HuH-7.5 (cell line): ENCODE measurements at regions not wholly inside any gene's neighbourhood (a gene's known extent, or its start where the extent isn't known, plus 50 kb on each side); places are given as distances from the start of the nearest gene placed in this dataset.

Experiments used
- DNase-seq: peaks from one replicate; pipeline ENCODE4 v3.0.0; 2011; ENCODE audit warnings: low spot score

DNA sequence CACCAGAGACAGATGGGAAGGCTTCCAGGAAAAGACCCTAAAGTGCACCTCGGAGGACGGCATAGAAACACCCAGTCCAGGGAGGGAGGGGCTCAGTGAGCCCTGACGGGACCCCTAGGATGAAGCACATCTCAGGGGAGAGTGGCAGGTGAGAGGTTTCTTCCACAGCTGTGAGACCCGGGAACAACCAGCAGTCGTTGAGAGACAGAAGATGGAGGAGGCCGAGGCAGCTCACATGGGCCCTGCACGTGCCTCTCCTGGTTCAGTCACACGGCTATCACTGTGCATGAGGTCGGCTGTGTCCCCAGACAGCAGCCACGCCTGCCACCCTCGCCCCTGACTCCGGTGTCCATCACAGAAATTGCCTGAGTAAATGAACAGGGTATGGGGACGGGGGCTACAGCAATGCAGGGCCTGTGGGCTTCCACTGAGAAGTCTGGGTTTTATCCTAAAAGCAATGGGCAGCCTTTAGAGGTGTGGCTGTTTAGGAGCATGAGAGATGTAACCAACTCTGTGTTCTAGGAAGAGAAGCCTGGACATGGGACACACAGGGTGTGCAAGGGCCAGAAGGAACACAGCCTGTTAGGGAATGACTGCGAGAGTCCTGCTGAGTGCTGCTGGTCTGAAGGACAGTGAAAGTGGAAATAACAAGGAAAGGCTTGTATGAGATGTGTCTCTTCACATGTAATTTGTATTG is 102.0 kb downstream of the TMEM18 start:
- DNase-seq: no peak

- no peak for DNase-seq
These were observed 103.3 kb downstream of the TMEM18 start for GRCh38 chr2:573805-574392.

DNA sequence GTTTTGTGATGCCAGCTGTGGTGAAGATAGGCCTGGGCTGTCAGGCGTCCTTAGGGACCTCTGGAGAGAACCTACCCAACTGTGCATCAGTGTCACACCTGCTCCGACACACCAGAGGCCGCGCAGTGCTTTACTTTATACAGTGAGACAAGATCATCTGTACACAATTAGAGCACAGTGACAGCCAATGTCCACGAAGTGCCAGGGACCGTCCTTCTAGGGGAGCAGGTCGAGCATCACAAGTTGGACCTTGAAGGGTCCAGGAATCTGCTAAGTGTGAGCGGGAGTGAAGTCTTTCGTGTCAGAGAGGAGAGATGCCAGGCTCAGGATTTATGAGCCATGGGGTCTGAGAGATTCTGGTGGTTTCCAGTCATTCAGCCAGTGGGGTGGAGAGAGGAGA is 104.2 kb downstream of the TMEM18 start:
- no peak for DNase-seq

DNA sequence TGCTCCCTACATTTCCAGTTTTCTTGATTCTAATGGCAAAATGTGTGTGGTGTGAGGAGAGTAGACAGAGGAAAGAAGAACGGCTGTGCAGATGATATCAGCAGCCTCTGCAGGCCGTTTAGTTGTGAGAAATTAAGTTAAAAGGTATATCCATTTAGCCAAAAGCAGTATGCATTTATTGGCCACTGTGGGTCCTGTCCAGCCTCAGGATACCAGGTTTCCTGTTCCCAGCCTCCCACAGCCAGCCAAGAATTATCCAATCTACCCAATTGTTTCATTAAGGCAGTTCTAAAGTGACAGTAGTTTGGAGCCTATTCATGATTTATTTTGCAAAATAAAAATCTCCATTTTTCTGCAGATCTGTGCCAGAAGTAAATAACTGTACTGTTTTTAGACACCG is 107.5 kb downstream of the TMEM18 start:
- DNase-seq: no peak

GRCh38 chr2:568639-569235 is 108.5 kb downstream of the TMEM18 start:
- no peak for DNase-seq

- DNase-seq: no peak
These were observed 109.2 kb downstream of the TMEM18 start for GRCh38 chr2:567865-568638.

DNA sequence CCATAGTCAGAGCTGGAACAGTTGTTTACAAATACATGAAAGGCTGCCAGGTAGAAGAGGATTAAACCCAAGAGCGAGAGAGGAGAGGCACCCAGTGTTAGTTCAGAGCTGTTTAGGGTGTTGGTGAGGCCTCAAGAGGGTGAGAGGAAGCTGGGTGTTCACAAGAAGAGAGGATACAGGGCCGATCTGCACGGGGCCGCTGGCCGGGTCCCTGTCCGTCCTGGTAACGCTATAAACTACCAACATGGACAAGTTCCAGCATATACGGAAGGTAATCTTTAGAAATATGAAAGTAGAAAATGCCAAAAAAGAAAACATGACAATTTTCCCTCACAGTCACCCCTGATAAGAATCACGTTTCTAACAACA is 109.7 kb downstream of the TMEM18 start:
- no peak for DNase-seq

DNA sequence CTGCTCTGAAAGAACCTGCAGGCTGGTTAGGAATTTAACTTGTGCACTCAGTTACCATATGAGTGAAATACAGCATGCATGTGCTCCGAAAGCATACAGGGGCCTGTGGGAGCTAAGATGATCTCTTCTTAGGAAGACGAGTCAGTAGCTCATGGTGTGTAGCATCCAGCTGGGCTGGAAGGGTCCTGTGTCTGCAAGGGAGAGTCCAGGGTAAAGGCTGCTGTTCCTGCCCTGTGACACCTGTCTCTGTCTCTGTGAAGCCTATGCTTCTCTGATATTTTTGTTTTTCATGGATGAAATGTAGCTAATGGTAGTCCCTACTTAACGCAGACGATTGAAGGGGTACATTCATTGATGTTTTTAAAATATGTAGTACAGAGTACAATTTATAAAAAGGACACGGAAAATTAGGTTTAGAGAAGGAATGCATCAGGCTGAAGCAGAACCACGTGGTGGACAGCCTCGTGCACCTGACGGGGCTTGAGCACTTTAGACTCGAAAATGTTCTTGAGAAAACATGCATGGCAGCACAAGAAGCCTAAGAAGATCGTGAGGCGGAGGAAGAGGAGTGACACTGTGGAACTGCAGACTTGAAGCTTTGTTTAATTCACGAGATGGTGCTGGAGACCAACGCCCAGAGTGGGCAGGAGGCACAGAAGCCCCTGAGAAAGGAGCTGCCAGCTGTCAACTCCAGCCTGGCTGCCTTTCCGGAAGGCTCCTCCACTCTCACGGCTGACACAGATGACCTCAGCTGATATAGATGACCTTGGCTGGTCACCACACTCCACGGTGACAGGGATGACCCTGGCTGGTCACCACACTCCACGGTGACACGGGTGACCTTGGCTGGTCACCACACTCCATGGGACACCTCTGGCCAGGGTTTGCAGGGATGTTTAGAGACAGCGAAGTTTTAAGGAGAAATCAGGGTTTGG is 110.6 kb downstream of the TMEM18 start:
- DNase-seq: no peak

- DNase-seq: no peak
These were observed 112.6 kb downstream of the TMEM18 start for GRCh38 chr2:564471-565181.

DNA sequence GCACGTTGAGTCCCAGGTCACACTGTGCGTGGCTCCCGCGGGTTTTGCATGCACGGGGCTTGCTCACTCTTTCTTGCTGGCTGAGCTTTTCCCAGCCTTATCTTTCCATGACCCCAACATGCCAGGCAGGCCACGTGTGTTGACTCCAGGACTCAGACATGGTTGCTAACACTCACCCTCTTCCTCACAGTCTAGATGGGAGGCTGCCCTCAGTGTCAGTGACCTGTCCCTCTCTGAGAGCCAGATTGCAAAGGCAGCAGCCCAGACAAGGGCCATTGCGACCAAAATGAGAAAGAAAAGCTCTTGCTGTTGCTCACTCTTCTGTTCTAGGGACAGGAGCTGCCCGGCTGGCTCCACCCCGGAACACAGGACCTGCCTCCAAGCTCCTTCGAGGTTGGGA is 113.7 kb downstream of the TMEM18 start:
- DNase-seq: no peak

DNA sequence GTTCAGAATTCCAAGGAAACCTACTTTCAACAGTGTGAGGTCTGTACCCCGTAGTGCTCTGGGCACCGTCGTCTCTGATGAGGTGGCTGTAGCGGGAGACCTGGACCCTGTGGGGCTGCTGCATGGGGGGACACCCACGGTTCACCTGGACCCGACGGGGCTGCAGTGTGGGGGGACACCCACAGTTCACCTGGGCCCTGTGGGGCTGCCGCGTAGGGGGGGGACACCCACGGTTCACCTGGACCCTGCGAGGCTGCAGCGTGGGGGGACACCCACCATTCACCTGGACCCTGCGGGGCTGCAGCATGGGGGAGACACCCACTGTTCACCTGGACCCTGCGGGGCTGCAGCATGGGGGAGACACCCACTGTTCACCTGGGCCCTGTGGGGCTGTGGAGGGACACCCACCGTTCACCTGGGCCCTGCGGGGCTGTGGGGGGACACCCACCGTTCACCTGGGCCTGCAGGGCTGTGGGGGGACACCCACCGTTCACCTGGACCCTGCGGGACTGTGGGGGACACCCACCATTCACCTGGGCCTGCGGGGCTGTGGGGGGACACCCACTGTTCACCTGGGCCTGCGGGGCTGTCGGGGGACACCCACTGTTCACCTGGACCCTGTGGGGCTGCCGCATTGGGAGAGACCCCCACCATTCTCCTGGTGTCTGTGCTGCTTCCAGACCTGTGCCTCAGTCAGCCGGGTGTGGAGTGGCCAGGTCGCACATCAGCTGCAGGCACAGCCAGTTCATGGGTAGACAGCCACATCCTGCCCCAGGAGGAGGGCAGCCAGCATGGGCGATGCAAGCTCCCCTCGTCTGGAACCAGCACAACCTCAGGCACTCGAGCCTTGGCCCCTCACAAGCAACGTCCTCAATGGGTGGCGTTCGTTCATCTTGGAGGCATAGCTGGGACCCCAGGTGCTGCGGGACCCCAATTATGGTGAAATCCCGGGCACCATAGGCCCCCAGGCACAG is 114.5 kb downstream of the TMEM18 start:
- no peak for DNase-seq

- DNase-seq: no peak
These were observed 118.3 kb downstream of the TMEM18 start for GRCh38 chr2:558879-559278.

GRCh38 chr2:558302-558642 is 118.9 kb downstream of the TMEM18 start:
- no peak for DNase-seq

GRCh38 chr2:557635-558301 is 119.4 kb downstream of the TMEM18 start:
- no peak for DNase-seq

GRCh38 chr2:556485-556884 is 120.7 kb downstream of the TMEM18 start:
- DNase-seq: no peak

- DNase-seq: no peak
These were observed 121.9 kb downstream of the TMEM18 start for GRCh38 chr2:555164-555922.

GRCh38 chr2:554444-554843 is 122.8 kb downstream of the TMEM18 start:
- no peak for DNase-seq

DNA sequence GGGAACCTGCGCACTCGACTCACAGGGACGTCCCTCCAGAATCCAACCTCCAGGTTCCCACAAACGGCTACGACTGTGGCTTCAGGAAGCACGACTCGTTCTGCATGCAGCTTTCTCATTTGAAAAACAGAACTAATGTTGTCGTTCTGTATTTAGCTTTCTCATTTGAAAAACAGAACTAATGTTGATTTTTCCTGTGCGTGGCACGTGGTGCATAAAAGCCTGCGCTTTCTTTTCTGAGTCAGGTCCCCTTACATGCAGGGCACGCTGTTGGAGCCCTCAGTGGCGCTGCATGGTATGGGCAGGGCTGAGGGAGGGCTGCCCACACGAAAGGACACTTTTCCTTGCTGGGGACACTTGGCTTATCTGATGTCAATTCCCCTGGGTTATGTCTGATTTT is 124.3 kb downstream of the TMEM18 start:
- no peak for DNase-seq

DNA sequence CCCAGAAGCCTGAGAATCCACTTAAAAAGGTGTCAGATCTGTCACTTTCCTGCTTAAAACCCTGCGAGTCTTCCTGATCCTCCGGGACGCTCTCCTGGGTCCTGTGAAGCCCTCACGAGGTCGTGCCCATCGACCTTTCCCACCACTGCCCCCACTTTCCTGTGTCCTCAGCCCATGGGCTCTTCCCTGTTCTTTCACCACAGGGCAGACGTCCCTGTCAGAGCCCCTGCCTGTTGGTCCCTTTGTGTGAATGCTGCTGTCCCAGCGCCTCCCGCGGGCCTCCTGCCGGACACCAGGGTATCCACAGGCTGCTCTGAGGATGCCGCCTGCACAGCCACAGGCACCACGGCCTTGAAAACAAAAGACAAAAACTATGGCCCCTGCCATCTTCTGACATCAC is 125.6 kb downstream of the TMEM18 start:
- DNase-seq: no peak
